AG10803 (cell line): ENCODE measurements at regions not wholly inside any gene's neighbourhood (a gene's known extent, or its start where the extent isn't known, plus 50 kb on each side); places are given as distances from the start of the nearest gene placed in this dataset.
A peak's percentile ranks its signal among the peaks of the same experiment; 100 is the strongest.
"Not testable (repeated sequence)": the region's sequence is repeated elsewhere in the genome, so short reads cannot be mapped to it uniquely, and the experiment has no call there.

ENCODE experiments used
- DNase-seq: peaks from one replicate; pipeline ENCODE4 v3.0.0; 2010; ENCODE audit warnings: low read depth
- H3K4me3 ChIP-seq: 2 replicates; pipeline ENCODE4 v1.5.1; 2011; ENCODE audit warnings: mild to moderate bottlenecking, low read length, control low read depth
- TF ChIP-seq, protein P1 (sequence below): conservative IDR thresholded peaks from 2 replicates; pipeline ENCODE4 v1.5.1; 2011; ENCODE audit warnings: mild to moderate bottlenecking, low read length, control low read depth, inconsistent platforms

GRCh38 chr7:20083781-20084180, 133.4 kb downstream of the MACC1 start:
- DNase-seq = peak; percentile 83
- H3K4me3 ChIP-seq = no peak overlapping the region
- TF ChIP-seq, protein P1, sequence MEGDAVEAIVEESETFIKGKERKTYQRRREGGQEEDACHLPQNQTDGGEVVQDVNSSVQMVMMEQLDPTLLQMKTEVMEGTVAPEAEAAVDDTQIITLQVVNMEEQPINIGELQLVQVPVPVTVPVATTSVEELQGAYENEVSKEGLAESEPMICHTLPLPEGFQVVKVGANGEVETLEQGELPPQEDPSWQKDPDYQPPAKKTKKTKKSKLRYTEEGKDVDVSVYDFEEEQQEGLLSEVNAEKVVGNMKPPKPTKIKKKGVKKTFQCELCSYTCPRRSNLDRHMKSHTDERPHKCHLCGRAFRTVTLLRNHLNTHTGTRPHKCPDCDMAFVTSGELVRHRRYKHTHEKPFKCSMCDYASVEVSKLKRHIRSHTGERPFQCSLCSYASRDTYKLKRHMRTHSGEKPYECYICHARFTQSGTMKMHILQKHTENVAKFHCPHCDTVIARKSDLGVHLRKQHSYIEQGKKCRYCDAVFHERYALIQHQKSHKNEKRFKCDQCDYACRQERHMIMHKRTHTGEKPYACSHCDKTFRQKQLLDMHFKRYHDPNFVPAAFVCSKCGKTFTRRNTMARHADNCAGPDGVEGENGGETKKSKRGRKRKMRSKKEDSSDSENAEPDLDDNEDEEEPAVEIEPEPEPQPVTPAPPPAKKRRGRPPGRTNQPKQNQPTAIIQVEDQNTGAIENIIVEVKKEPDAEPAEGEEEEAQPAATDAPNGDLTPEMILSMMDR = no peak

GRCh38 chr7:20079080-20079479, 138.1 kb downstream of the MACC1 start:
- TF ChIP-seq, protein P1 = no peak
- no peak for DNase-seq
- H3K4me3 ChIP-seq = no peak overlapping the region

DNA sequence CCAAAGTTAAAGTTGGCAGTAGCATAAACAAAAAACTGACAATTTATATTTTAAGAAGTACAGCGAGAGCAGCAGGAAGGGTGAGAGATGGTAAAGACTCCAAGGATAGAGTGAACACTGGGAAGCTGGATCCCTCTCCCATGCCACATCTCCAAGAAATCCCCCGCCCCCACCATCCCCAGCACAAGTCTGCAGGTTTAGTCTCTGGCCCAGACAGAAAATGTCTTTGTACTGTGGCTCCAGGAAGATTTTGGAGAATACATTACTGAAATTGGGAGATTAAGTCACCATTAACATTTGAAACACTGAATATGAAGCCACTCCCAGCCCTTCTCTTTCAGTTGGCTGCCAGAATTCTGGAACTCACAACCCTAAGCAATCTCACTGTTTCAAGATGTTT, 140.3 kb downstream of the MACC1 start:
- TF ChIP-seq, protein P1 = no peak
- H3K4me3 ChIP-seq = no peak overlapping the region
- DNase-seq = no peak

GRCh38 chr7:20075992-20076820, 141.0 kb downstream of the MACC1 start:
- no peak overlapping the region for H3K4me3 ChIP-seq
- DNase-seq = peak; percentile 81
- TF ChIP-seq, protein P1 = no peak

DNA sequence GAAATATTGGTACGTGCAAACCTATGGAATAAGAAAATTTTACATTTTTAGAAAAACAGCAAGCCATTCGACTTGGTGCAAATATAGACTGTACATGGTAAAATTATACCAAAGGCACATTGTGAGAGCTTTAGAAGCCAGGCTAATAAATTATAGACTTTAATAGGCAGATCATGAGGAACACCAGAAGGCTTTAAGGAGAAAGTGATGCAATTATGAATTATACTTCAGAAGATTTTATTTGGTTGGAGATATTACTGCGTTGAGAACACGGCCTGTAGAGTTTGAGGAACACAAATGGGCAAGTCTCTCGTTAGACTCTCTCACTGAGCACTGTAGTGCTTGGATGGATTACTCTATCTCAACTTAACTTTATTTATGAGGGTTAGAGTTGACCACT, 141.7 kb downstream of the MACC1 start:
- no peak overlapping the region for H3K4me3 ChIP-seq
- TF ChIP-seq, protein P1 = no peak
- DNase-seq = no peak

DNA sequence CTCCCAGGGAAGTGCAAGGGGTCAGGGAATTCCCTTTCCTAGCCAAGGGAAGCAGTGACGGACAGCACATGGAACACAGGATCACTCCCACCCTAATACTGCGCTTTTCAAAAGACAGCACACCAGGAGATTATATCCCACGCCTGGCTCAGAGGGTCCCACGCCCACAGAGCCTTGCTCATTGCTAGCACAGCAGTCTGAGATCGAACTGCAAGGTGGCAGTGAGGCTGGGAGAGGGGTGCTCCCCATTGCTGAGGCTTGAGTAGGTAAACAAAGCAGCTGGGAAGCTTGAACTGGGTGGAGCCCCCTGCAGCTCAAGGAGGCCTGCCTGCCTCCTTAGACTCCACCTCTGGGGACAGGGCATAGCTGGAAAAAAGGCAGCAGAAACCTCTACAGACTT, 149.2 kb downstream of the MACC1 start:
- not testable (repeated sequence) for H3K4me3 ChIP-seq, DNase-seq

DNA sequence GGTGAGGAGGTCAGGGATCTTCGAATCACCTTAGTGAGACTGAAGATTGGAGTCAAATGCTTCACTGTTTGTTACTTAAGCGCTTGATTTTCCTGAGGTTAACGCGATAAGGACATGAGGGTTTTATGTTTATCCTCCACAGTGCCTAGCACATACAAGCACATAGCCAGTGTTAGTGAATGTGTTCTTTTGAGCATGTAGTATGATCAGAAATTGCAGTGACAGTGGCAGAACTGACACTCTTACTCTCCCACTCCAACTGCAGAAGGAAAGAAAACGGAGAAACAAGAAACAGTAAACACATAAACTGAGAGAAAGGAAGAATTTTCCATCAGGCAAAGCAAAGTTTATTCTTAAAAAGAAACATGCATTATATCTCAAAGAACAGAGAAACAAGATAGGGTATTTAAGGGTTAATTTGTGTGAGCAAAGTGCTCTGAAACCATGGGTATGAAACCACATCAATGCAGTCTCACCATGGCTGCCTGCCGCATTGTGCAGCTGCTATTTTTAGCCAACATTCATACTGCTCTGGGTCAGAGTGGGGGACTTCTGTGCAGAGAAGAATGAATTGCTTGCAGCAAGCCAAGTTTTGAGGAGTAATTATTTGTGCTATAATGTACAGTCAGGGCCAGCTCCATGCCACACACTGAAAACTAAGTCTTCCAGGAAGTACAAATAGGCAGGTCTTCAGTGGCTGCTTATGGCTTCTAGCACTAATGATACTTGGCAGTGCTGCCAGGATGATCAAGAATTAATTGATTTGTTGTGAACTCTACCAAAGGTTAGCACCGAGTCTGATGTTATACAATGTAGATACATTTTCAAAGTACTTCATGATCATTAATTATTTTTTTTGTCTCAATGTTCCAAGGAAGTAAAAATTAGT, 152.0 kb downstream of the MACC1 start:
- TF ChIP-seq, protein P1 = no peak
- H3K4me3 ChIP-seq = no peak overlapping the region
- peak; percentile 88 for DNase-seq
